Non-pigmented ciliary epithelial cell (primary cell): ENCODE measurements at regions not wholly inside any gene's neighbourhood (a gene's known extent, or its start where the extent isn't known, plus 50 kb on each side); places are given as distances from the start of the nearest gene placed in this dataset.
"Not testable (repeated sequence)": the region's sequence is repeated elsewhere in the genome, so short reads cannot be mapped to it uniquely, and the experiment has no call there.

ENCODE experiments used
- DNase-seq: peaks from one replicate; pipeline ENCODE4 v3.0.0-alpha.2; 2010; ENCODE audit warnings: low read depth

- DNase-seq = not testable (repeated sequence)
These were observed 76.5 kb upstream of the LINC00632 start for GRCh38 chrX:140633105-140633504.

DNA sequence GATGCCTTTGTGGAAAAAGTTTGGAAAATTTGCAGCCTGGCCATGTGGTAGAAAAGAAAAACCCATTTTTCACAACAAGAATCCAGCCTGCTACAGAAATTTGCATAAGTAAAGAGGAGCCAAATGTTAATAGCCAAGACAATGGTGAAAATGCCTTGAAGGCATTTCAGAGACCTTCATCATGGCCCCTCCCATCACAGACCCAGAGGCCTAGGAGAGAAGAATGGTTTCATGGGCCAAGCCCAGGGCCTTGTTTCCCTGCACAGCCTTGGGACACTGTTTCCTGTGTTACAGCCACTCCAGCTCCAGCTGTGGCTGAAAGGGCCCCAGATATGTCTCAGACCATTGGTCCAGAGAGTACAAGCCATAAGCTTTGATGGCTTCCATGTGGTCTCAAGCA is 101.4 kb upstream of the LINC00632 start:
- DNase-seq = no peak

GRCh38 chrX:140602140-140602539 is 97.3 kb upstream of the SOX3 start:
- no peak for DNase-seq

- no peak for DNase-seq
These were observed 95.0 kb upstream of the SOX3 start for GRCh38 chrX:140599851-140600250.

DNA sequence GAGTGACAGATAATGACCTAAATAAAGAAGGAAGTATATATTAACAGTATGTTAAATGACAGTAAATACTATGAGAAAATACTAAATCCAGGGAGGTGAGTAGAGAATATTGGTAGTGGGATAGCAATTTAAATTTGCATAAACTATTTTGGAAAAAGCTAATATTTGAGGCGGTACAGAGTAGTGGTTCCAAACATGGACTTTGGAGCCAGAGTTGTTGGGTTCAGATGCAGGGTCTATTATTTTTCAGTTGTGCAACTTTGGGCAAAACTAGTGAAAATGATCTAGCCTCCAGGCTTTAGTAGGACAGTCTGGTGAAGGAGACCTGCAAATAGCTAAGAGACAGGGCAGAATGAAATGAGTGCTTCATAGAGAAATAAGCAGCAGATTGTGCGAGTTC is 84.8 kb upstream of the SOX3 start:
- no peak for DNase-seq

DNA sequence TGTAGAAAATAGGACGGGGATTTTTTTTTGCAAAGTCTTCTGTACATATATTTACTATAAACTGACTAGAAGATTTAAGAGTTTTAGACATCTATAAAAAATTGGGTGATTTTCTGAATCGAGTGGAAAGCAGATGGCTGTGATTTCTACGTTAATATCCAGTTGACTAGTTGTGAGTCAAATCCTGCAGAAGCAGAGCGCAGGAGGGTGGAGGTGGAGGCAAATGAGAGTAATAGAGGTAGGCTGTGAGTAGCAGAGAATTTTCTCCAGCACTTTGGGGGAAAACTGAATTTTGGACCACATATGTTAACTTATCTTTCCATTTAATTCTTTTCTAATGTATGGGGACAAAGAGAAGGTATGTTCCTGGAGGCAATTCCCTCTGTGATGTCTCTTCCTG is 82.1 kb upstream of the SOX3 start:
- DNase-seq = no peak

DNA sequence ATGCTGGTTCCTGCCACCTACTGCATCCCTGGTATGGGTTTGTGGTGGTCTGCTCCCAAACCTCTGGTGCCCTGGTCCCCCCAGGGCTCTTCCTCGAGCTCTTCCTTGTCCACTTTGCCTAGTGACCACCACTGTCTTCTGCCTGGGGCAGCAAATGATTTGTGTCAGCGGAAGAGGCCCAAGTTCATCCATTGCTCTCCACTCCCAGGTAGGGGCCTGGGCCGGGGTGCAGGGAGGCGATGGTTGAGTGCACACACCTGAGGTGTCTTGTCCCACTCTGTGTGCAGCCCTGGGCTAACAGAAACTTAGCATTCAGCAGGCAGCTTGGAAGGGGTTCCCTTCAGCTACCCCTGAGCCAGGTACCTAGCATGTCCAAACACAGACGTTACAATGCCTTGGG is 75.6 kb upstream of the SOX3 start:
- no peak for DNase-seq

DNA sequence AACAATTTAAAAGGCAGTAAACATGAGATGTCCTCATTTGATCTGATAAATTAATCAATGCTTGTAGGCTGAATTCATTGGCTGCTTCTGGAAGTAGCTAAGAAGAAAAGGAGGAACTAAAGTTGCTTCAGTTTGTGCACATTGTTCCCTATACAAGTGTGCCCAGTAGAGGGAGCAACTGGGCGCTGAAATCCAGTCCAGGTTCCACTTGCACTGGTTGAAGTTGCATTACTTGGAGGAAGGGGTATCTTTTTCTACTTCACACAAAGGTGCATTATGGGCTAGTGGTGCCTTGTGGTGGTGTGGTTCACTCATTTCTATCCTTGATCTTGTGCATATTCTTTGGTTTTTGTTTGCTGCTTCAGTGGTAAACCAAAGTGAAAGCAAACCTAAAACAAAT is 67.9 kb upstream of the SOX3 start:
- peak; percentile 1 for DNase-seq

DNA sequence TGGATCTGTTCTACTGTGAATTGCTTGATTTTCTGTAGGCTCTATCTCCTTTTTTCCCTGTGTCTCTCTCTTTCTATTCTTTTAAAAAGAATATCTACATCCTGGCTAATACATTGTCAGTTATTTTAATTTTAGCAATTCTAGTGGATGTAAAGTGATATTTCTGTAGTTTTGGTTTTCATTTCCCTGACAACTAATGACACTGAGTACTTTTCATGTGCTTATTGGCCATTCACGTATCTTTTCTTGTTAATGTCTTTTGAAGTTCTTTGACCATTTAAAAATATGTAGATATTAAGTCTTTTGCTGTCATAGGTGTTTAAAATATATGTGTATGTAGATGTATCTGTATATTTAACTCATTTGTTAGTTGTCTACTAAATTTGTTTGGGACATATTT is 59.0 kb upstream of the SOX3 start:
- DNase-seq = no peak
